ENCODE measurements at regions not wholly inside any gene's neighbourhood (a gene's known extent, or its start where the extent isn't known, plus 50 kb on each side); places are given as distances from the start of the nearest gene placed in this dataset.

- intact Hi-C loops (cut with DNase I) = no loop called here
- Histone ChIP-seq H3K36me3 (no peaks in the 10 kb centered on the region), H3K4me3 (no peak overlapping the region), H3K27ac (no peak overlapping the region), H3K9me3 (no peaks in the 10 kb centered on the region), H3K27me3 (no peaks in the 10 kb centered on the region), H3K4me1 (ENCODE audit: insufficient read depth) (no peaks in the 10 kb centered on the region)
- TF ChIP-seq CTCF (IDR thresholded peaks at IDR 0.05) (no peak), POLR2A (IDR thresholded peaks at IDR 0.05) (no peak), EP300 (IDR thresholded peaks at IDR 0.05) (no peak)
- no peak for DNase-seq
- 64 to 75% (median 72%) methylated on average over 13 of the region's 13 CpGs for WGBS, 3 donors
Measured at GRCh38 chr10:128296253-128297007, 170.2 kb upstream of the MKI67 start.

GRCh38 chr10:128297709-128298378 is 171.6 kb upstream of the MKI67 start:
- no peaks in the 10 kb centered on the region for H3K27me3 ChIP-seq
- no peaks in the 10 kb centered on the region for H3K9me3 ChIP-seq
- 26 to 36% (median 32%) methylated on average over 11 of the region's 11 CpGs for WGBS, 3 donors
- H3K4me1 ChIP-seq (ENCODE audit: insufficient read depth) = no peaks in the 10 kb centered on the region
- intact Hi-C loops (cut with DNase I) = no loop called here
- DNase-seq = no peak
- no peaks in the 10 kb centered on the region for H3K36me3 ChIP-seq
- H3K27ac ChIP-seq = no peak overlapping the region
- TF ChIP-seq POLR2A (IDR thresholded peaks at IDR 0.05) (no peak), CTCF (IDR thresholded peaks at IDR 0.05) (no peak), EP300 (IDR thresholded peaks at IDR 0.05) (no peak)
- H3K4me3 ChIP-seq = no peak overlapping the region

DNA sequence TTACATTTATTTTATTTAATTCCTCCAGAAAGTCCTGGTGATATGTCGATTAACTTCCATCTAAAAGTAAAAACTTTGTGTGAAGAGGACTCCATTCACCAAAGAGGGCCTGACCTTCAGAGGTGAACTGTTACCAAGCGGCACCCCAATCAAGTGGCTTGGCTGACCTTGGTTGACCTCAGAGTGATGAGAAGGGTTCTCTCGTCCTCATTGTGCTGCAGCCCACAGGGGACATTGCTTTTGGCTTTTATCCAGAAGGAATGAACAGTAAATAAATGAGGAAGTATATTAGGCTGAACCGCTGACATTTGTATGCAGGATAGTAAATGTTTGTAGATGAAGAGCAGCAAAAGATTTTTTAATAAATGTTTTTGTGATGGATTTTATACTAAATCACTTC is 172.4 kb upstream of the MKI67 start:
- 81 to 86% (median 83%) methylated on average over 4 of the region's 4 CpGs for WGBS, 3 donors
- Histone ChIP-seq H3K4me3 (no peak overlapping the region), H3K4me1 (ENCODE audit: insufficient read depth) (no peaks in the 10 kb centered on the region), H3K36me3 (no peaks in the 10 kb centered on the region), H3K27me3 (no peaks in the 10 kb centered on the region), H3K27ac (no peak overlapping the region), H3K9me3 (no peaks in the 10 kb centered on the region)
- TF ChIP-seq POLR2A (IDR thresholded peaks at IDR 0.05) (no peak), CTCF (IDR thresholded peaks at IDR 0.05) (no peak), EP300 (IDR thresholded peaks at IDR 0.05) (no peak)
- intact Hi-C loops (cut with DNase I) = no loop called here
- no peak for DNase-seq

DNA sequence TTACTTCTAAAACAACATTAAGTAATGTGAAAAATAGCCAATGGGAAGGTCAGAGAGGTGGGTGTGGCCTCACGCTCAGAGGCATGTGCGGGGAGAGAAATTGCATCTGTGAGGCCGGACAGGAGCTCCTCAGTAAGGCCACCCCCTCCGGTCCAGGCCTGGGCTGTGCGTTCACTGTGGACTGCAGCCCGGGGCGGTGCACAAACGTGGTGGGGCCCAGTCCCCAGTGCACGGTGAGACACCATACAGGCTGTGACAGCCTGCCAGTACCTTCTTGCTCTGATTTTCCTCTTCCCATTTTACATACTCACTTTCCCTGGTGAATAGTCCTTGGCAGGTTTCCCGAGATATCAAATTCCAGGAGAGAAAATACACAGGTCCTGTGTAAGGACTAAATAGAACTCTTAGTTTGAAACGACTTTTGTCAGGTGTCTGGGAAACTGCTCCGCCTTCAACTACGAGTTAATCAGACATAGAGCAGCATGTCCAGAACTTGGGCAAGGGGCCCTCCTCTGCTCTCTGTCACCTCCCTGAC is 174.1 kb upstream of the MKI67 start:
- no peaks in the 10 kb centered on the region for H3K9me3 ChIP-seq
- no peak for DNase-seq
- H3K36me3 ChIP-seq = no peaks in the 10 kb centered on the region
- TF ChIP-seq EP300 (IDR thresholded peaks at IDR 0.05) (no peak), CTCF (IDR thresholded peaks at IDR 0.05) (no peak), POLR2A (IDR thresholded peaks at IDR 0.05) (no peak)
- WGBS, 3 donors = 75 to 77% (median 76%) methylated on average over 13 of the region's 13 CpGs
- no peak overlapping the region for H3K4me3 ChIP-seq
- H3K4me1 ChIP-seq (ENCODE audit: insufficient read depth) = no peaks in the 10 kb centered on the region
- H3K27me3 ChIP-seq = no peaks in the 10 kb centered on the region
- H3K27ac ChIP-seq = no peak overlapping the region
- intact Hi-C loops (cut with DNase I) = no loop called here

Measured in ovary (tissue), 7 donors.